GM23248 (cell line): ENCODE measurements at regions not wholly inside any gene's neighbourhood (a gene's known extent, or its start where the extent isn't known, plus 50 kb on each side); places are given as distances from the start of the nearest gene placed in this dataset.

Experiments
- DNase-seq: peaks from one replicate; pipeline ENCODE4 v3.0.0-alpha.2; 2015
- H2AFZ ChIP-seq: fragments of 200-600 bp; sonication (generic); 2 replicates; pipeline ENCODE4 v1.6.1; 2016; ENCODE audit warnings: antibody characterized with exemption
- H3F3A ChIP-seq: fragments of 200-600 bp; sonication (generic); 2 replicates; pipeline ENCODE4 v1.6.1; 2016; ENCODE audit warnings: mild to moderate bottlenecking, antibody characterized with exemption, mixed run types; ENCODE audit not compliant: insufficient read depth
- H3K27ac ChIP-seq: fragments of 200-600 bp; sonication (generic); 2 replicates; pipeline ENCODE4 v1.5.1; 2016; ENCODE audit warnings: mild to moderate bottlenecking
- H3K27me3 ChIP-seq: fragments of 200-600 bp; sonication (generic); replicated peaks from 2 replicates; pipeline ENCODE4 v1.6.1; 2016; ENCODE audit warnings: mild to moderate bottlenecking; ENCODE audit not compliant: insufficient read depth
- H3K36me3 ChIP-seq: fragments of 200-600 bp; sonication (generic); 2 replicates; pipeline ENCODE4 v1.6.1; 2016; ENCODE audit warnings: low read depth, mild to moderate bottlenecking
- H3K4me1 ChIP-seq: fragments of 200-600 bp; sonication (generic); 2 replicates; pipeline ENCODE4 v1.6.1; 2016; ENCODE audit warnings: mild to moderate bottlenecking; ENCODE audit not compliant: insufficient read depth
- H3K4me2 ChIP-seq: fragments of 200-600 bp; sonication (generic); one replicate; pipeline ENCODE4 v1.6.1; 2016; ENCODE audit warnings: mild to moderate bottlenecking; ENCODE audit not compliant: unreplicated experiment
- H3K4me3 ChIP-seq: fragments of 200-600 bp; sonication (generic); 2 replicates; pipeline ENCODE4 v1.5.1; 2016; ENCODE audit warnings: mild to moderate bottlenecking
- H3K79me2 ChIP-seq: fragments of 200-600 bp; sonication (generic); 2 replicates; pipeline ENCODE4 v1.6.1; 2016; ENCODE audit warnings: mild to moderate bottlenecking; ENCODE audit not compliant: insufficient read depth
- H3K9ac ChIP-seq: fragments of 200-600 bp; sonication (generic); 2 replicates; pipeline ENCODE4 v1.6.1; 2016; ENCODE audit warnings: mild to moderate bottlenecking
- H3K9me2 ChIP-seq: fragments of 200-600 bp; sonication (generic); 2 replicates; pipeline ENCODE4 v1.6.1; 2016; ENCODE audit warnings: mixed run types, mild to moderate bottlenecking, moderate library complexity; ENCODE audit not compliant: insufficient read depth
- H3K9me3 ChIP-seq: fragments of 200-600 bp; sonication (generic); one replicate; pipeline ENCODE4 v1.6.1; 2017; ENCODE audit warnings: low read depth
- H4K20me1 ChIP-seq: fragments of 200-600 bp; sonication (generic); 2 replicates; pipeline ENCODE4 v1.6.0; 2016; ENCODE audit not compliant: insufficient read depth
- EZH2 ChIP-seq: fragments of 200-600 bp; sonication (generic); IDR thresholded peaks from 2 replicates; pipeline ENCODE4 v1.6.1; 2018; ENCODE audit warnings: antibody characterized with exemption, mild to moderate bottlenecking; ENCODE audit not compliant: insufficient read depth, poor library complexity, severe bottlenecking
- EZH2phosphoT487 ChIP-seq: fragments of 200-600 bp; sonication (generic); IDR thresholded peaks from 2 replicates; pipeline ENCODE4 v1.6.1; 2018; ENCODE audit warnings: antibody characterized with exemption, moderate library complexity, mild to moderate bottlenecking, low read depth; ENCODE audit not compliant: insufficient read depth
- WGBS, 2 experiments: methylation state at CpG; one replicate each; pipeline ENCODE4 v1.1.6; 2015 to 2017; ENCODE audit warnings: low lambda C conversion rate in 2 of 2, low coverage in 1 of 2; ENCODE audit errors: missing lambda C conversion rate in 2 of 2; 5-methylcytosine and 5-hydroxymethylcytosine counted together
- in situ Hi-C: fragments of 300-500 bp; cut with MboI; formaldehyde crosslinking; loops from 2 replicates; pipeline ENCODE4 v1.15.0; 2020

DNA sequence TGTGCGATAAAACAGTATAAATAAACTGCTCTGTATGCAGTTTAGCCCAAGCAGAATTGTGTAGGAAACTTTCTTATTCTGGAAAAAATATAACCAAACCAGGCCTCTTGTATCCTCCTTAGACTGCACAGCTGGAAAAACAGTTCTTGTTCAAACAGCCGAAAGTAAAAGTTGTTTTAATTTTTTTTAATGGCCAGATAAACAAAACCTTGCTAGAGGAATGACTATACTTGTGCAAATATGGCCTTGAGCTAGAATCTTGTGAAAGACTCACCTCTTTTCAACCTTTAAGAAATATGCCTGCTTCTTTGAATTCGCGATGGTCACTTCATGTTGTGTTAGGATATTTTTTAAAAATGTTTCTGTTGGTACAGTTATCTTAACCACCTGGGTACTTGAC, 114.5 kb upstream of the MAF start:
- no peaks in the 10 kb centered on the region for H4K20me1 ChIP-seq
- TF ChIP-seq EZH2 (no peak), EZH2phosphoT487 (no peak)
- 46 to 48% methylated on average over 4 of the region's 4 CpGs for WGBS, 2 experiments
- H3K27me3 ChIP-seq, result no peaks in the 10 kb centered on the region
- no peak overlapping the region for H3K4me2 ChIP-seq
- DNase-seq, result no peak
- no peaks in the 10 kb centered on the region for H3F3A ChIP-seq
- no peaks in the 10 kb centered on the region for H3K36me3 ChIP-seq
- no peaks in the 10 kb centered on the region for H3K9me3 ChIP-seq
- H3K4me1 ChIP-seq, result no peaks in the 10 kb centered on the region
- no peak overlapping the region for H2AFZ ChIP-seq
- H3K27ac ChIP-seq, result no peak overlapping the region
- no peaks in the 10 kb centered on the region for H3K79me2 ChIP-seq
- no peak overlapping the region for H3K4me3 ChIP-seq
- H3K9me2 ChIP-seq, result no peaks in the 10 kb centered on the region
- H3K9ac ChIP-seq, result no peak overlapping the region
- in situ Hi-C loops, result no loop called here

DNA sequence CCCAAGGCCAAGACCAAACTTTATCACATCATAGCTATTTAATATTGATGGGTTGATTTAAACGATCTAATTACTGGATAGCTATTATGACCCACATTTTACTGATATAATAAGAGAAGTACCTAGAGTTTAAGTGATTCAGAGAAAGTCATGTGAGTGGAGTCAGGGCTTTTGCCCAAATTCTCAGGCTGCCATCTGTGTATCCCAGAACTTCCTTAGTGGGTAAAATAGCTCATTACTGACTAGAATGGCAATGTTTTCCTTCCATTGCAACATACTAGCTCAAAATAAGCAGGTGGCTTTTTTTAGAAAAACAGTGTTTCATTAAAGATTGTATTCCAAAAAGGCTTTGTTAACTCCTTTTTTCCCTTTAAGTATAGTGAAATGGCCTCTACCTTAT, 113.9 kb upstream of the MAF start:
- in situ Hi-C loops, result no loop called here
- Histone ChIP-seq H3K9me2 (no peaks in the 10 kb centered on the region), H3K4me2 (no peak overlapping the region), H3K9me3 (no peaks in the 10 kb centered on the region), H4K20me1 (no peaks in the 10 kb centered on the region), H3K4me3 (no peak overlapping the region), H2AFZ (no peak overlapping the region), H3F3A (no peaks in the 10 kb centered on the region), H3K36me3 (no peaks in the 10 kb centered on the region), H3K4me1 (no peaks in the 10 kb centered on the region), H3K79me2 (no peaks in the 10 kb centered on the region), H3K9ac (no peak overlapping the region), H3K27me3 (no peaks in the 10 kb centered on the region), H3K27ac (no peak overlapping the region)
- WGBS, 2 experiments, result 50 to 53% methylated on average over 1 of the region's 1 CpG
- no peak for DNase-seq
- TF ChIP-seq EZH2phosphoT487 (no peak), EZH2 (no peak)

DNA sequence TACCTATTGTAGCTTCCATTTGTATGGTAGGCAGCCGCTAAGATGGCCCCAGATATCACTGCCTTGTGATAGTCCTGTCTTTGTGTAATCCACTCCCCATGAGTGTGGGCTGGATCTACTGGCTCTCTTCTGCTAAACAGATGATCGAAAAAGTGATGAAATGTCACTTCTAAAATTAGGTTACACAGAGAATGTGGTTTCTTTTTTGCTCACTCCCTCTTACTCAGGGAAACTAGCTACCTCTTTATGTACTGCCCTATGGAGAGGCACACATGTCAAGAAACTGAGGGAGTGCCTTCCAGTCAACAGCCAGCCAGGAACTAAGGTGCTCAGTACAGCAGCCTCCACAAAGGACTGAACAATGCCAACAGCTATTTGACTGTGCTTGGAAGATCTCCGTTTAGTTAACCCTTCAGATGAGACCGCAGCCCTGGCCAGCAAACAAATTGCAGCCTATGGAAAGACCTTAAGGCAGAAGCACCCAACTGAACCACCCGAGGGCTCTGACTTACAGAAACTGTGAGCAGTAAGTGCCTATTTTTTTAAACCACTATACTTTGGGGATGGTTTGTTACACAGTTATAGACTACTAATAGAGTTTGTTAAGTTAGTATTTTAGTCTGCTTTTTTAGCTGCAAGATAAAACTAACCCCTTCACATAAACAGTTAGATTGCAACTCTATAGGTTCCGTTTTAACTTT, 113.2 kb upstream of the MAF start:
- H3K4me3 ChIP-seq, result no peak overlapping the region
- H3F3A ChIP-seq, result no peaks in the 10 kb centered on the region
- DNase-seq, result no peak
- H2AFZ ChIP-seq, result no peak overlapping the region
- 26 to 35% methylated on average over 6 of the region's 6 CpGs for WGBS, 2 experiments
- no peaks in the 10 kb centered on the region for H3K27me3 ChIP-seq
- no peaks in the 10 kb centered on the region for H3K4me1 ChIP-seq
- H3K9ac ChIP-seq, result no peak overlapping the region
- in situ Hi-C loops, result no loop called here
- H3K9me2 ChIP-seq, result no peaks in the 10 kb centered on the region
- H3K36me3 ChIP-seq, result no peaks in the 10 kb centered on the region
- no peaks in the 10 kb centered on the region for H3K79me2 ChIP-seq
- H4K20me1 ChIP-seq, result no peaks in the 10 kb centered on the region
- no peaks in the 10 kb centered on the region for H3K9me3 ChIP-seq
- TF ChIP-seq EZH2 (no peak), EZH2phosphoT487 (no peak)
- H3K27ac ChIP-seq, result no peak overlapping the region
- H3K4me2 ChIP-seq, result no peak overlapping the region

DNA sequence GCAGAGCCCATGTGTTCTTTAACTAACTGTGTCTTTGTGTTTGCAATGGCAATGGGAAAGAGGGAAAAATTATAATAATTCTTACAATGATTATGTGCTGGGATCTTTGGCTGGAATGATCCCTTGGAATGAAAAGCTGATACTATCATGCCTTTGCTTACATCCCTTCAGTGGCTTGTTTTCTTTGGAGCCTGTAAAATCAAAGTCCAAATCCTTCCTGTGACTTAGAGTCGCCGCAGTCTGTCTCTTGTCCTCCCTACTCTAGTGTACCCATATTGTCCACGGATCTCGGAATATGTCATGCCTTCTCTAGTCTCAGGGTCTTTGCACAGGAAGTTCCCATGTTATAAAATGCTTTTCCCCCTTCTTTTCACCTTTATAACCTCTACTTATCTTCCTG, 111.7 kb upstream of the MAF start:
- no peak overlapping the region for H3K4me2 ChIP-seq
- no peaks in the 10 kb centered on the region for H3K27me3 ChIP-seq
- H3F3A ChIP-seq, result no peaks in the 10 kb centered on the region
- H3K4me3 ChIP-seq, result no peak overlapping the region
- WGBS, 2 experiments, result 63 to 72% methylated on average over 4 of the region's 4 CpGs
- H3K79me2 ChIP-seq, result no peaks in the 10 kb centered on the region
- H2AFZ ChIP-seq, result no peak overlapping the region
- no peaks in the 10 kb centered on the region for H3K4me1 ChIP-seq
- TF ChIP-seq EZH2 (no peak), EZH2phosphoT487 (no peak)
- H3K9me2 ChIP-seq, result no peaks in the 10 kb centered on the region
- no peaks in the 10 kb centered on the region for H3K9me3 ChIP-seq
- DNase-seq, result no peak
- H3K27ac ChIP-seq, result no peak overlapping the region
- no peaks in the 10 kb centered on the region for H3K36me3 ChIP-seq
- in situ Hi-C loops, result no loop called here
- H3K9ac ChIP-seq, result no peak overlapping the region
- H4K20me1 ChIP-seq, result no peaks in the 10 kb centered on the region

GRCh38 chr16:79707876-79708275, 107.3 kb upstream of the MAF start:
- H3F3A ChIP-seq, result no peaks in the 10 kb centered on the region
- no peaks in the 10 kb centered on the region for H3K79me2 ChIP-seq
- H3K9me2 ChIP-seq, result no peaks in the 10 kb centered on the region
- H3K27me3 ChIP-seq, result no peaks in the 10 kb centered on the region
- no peak overlapping the region for H3K4me2 ChIP-seq
- TF ChIP-seq EZH2phosphoT487, result no peak
- no peak for TF ChIP-seq EZH2
- H3K9ac ChIP-seq, result no peak overlapping the region
- no peak overlapping the region for H3K27ac ChIP-seq
- no peaks in the 10 kb centered on the region for H4K20me1 ChIP-seq
- H3K36me3 ChIP-seq, result no peaks in the 10 kb centered on the region
- H2AFZ ChIP-seq, result no peak overlapping the region
- no peaks in the 10 kb centered on the region for H3K4me1 ChIP-seq
- DNase-seq, result peak; percentile 9
- H3K9me3 ChIP-seq, result no peaks in the 10 kb centered on the region
- no peak overlapping the region for H3K4me3 ChIP-seq
- WGBS, 2 experiments, result 7 to 8% methylated on average over 6 of the region's 6 CpGs
- in situ Hi-C loops, result no loop called here
